SK-N-SH treated with all-trans-retinoic acid at 6 μM for 48 hours (cell line): ENCODE measurements at regions not wholly inside any gene's neighbourhood (a gene's known extent, or its start where the extent isn't known, plus 50 kb on each side); places are given as distances from the start of the nearest gene placed in this dataset.

Source experiments
- ATAC-seq: fragments of 200-7000 bp; cut with Tn5 transposase; 3 replicates; pipeline ENCODE4 v1.9.1; 2020; ENCODE audit warnings: mild to moderate bottlenecking, moderate library complexity
- ARNTL ChIP-seq: fragments of 450-650 bp; formaldehyde crosslinking; IDR thresholded peaks from 2 replicates; pipeline ENCODE4 v1.5.0; 2020; ENCODE audit warnings: low read depth, mild to moderate bottlenecking, moderate library complexity, borderline replicate concordance
- BACH2 ChIP-seq: fragments of 250-450 bp; sonication (Bioruptor Pico); IDR thresholded peaks from 2 replicates; pipeline ENCODE4 v1.9.0; 2021; ENCODE audit warnings: mild to moderate bottlenecking, borderline replicate concordance
- CSDC2 ChIP-seq: fragments of 250-450 bp; sonication (Bioruptor Pico); IDR thresholded peaks from 2 replicates; pipeline ENCODE4 v1.5.0; 2020; ENCODE audit warnings: mild to moderate bottlenecking, moderate library complexity
- ESRRG ChIP-seq: fragments of 250-450 bp; sonication (Bioruptor Pico); IDR thresholded peaks from 2 replicates; pipeline ENCODE4 v1.6.1; 2021; ENCODE audit warnings: mild to moderate bottlenecking
- GLIS3 ChIP-seq: fragments of 250-450 bp; sonication (Bioruptor Pico); IDR thresholded peaks from 2 replicates; pipeline ENCODE4 v1.5.0; 2020; ENCODE audit warnings: mild to moderate bottlenecking, moderate library complexity
- ISL1 ChIP-seq: fragments of 250-450 bp; sonication (Bioruptor Pico); IDR thresholded peaks from 2 replicates; pipeline ENCODE4 v2.1.2; 2022; ENCODE audit warnings: mild to moderate bottlenecking, moderate library complexity
- OSR1 ChIP-seq: fragments of 250-450 bp; sonication (Bioruptor Pico); IDR thresholded peaks from 2 replicates; pipeline ENCODE4 v1.8.0; 2022; ENCODE audit warnings: moderate library complexity, mild to moderate bottlenecking, inconsistent platforms
- PATZ1 ChIP-seq: fragments of 250-450 bp; sonication (Bioruptor Pico); IDR thresholded peaks from 2 replicates; pipeline ENCODE4 v1.8.0; 2020; ENCODE audit warnings: mild to moderate bottlenecking, moderate library complexity, borderline replicate concordance
- PPARA ChIP-seq: fragments of 250-450 bp; sonication (Bioruptor Pico); IDR thresholded peaks from 2 replicates; pipeline ENCODE4 v1.5.0; 2020; ENCODE audit warnings: mild to moderate bottlenecking, borderline replicate concordance
- RARB ChIP-seq: fragments of 250-450 bp; sonication (Bioruptor Pico); IDR thresholded peaks from 2 replicates; pipeline ENCODE4 v1.8.0; 2021; ENCODE audit warnings: mild to moderate bottlenecking, moderate library complexity
- SNAI2 ChIP-seq: fragments of 250-450 bp; sonication (Bioruptor Pico); IDR thresholded peaks from 2 replicates; pipeline ENCODE4 v1.5.0; 2020; ENCODE audit warnings: mild to moderate bottlenecking, moderate library complexity
- TCF4 ChIP-seq: fragments of 250-450 bp; sonication (Bioruptor Pico); IDR thresholded peaks from 2 replicates; pipeline ENCODE4 v1.8.0; 2021; ENCODE audit warnings: mild to moderate bottlenecking, moderate library complexity, borderline replicate concordance
- TOX ChIP-seq: fragments of 250-450 bp; sonication (Bioruptor Pico); IDR thresholded peaks from 2 replicates; pipeline ENCODE4 v1.8.0; 2021; ENCODE audit warnings: mild to moderate bottlenecking, moderate library complexity, borderline replicate concordance
- ZC3H10 ChIP-seq: fragments of 250-450 bp; sonication (Bioruptor Pico); IDR thresholded peaks from 2 replicates; pipeline ENCODE4 v1.5.1; 2021; ENCODE audit warnings: mild to moderate bottlenecking, moderate library complexity
- ZFP3 ChIP-seq: fragments of 250-450 bp; sonication (Bioruptor Pico); IDR thresholded peaks from 2 replicates; pipeline ENCODE4 v1.5.0; 2020; ENCODE audit warnings: mild to moderate bottlenecking, moderate library complexity
- ZFP30 ChIP-seq: fragments of 450-650 bp; formaldehyde crosslinking; IDR thresholded peaks from 2 replicates; pipeline ENCODE4 v1.5.0; 2022; ENCODE audit warnings: mild to moderate bottlenecking, moderate library complexity
- ZNF565 ChIP-seq: fragments of 450-650 bp; formaldehyde crosslinking; conservative IDR thresholded peaks from 2 replicates; pipeline ENCODE4 v1.5.0; 2020; ENCODE audit warnings: low read depth, mild to moderate bottlenecking, moderate library complexity
- ZNF8 ChIP-seq: fragments of 450-650 bp; formaldehyde crosslinking; IDR thresholded peaks from 2 replicates; pipeline ENCODE4 v1.5.0; 2020; ENCODE audit warnings: mild to moderate bottlenecking, moderate library complexity
- TF ChIP-seq, protein P1 (sequence below): fragments of 250-450 bp; sonication (Bioruptor Pico); IDR thresholded peaks from 2 replicates; pipeline ENCODE4 v1.5.1; 2020; ENCODE audit warnings: low read depth, mild to moderate bottlenecking, moderate library complexity
- TF ChIP-seq, protein P2 (sequence below): fragments of 250-450 bp; sonication (Bioruptor Pico); IDR thresholded peaks from 2 replicates; pipeline ENCODE4 v1.8.0; 2021; ENCODE audit warnings: low read depth, mild to moderate bottlenecking, moderate library complexity, borderline replicate concordance
- TF ChIP-seq, protein P3 (sequence below): fragments of 250-450 bp; sonication (Bioruptor Pico); IDR thresholded peaks from 2 replicates; pipeline ENCODE4 v1.5.1; 2021; ENCODE audit warnings: mild to moderate bottlenecking, moderate library complexity
- TF ChIP-seq, protein P4 (sequence below): fragments of 250-450 bp; sonication (Bioruptor Pico); IDR thresholded peaks from 2 replicates; pipeline ENCODE4 v1.5.0; 2020; ENCODE audit warnings: mild to moderate bottlenecking, moderate library complexity

DNA sequence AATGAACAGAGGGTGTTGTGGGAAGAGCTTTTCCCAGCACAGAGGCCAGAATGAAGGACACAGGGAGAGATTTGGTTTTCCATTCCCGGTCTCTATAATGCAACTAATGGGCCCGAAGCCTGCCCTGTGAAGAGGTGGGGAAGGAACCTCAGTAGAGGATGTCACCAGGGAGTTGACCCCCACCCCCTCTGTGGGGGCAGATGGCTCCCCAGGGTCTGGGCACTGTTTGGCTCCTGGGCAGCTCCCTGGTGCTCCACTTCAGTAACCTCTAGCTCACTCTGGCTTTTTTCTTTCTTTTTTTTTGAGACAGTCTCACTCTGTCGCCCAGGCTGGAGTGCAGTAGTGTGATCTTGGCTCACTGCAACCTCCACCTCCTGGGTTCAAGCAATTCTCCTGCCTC is 109.1 kb upstream of the DLG1 start:
- no peak for TF ChIP-seq ZC3H10 (CRISPR knock-in tag)
- TF ChIP-seq ZNF8 (CRISPR knock-in tag) = no peak
- no peak for TF ChIP-seq PPARA (CRISPR knock-in tag)
- TF ChIP-seq ESRRG (CRISPR knock-in tag) = no peak
- no peak; the same call in 2 of the 3 replicates for ATAC-seq

DNA sequence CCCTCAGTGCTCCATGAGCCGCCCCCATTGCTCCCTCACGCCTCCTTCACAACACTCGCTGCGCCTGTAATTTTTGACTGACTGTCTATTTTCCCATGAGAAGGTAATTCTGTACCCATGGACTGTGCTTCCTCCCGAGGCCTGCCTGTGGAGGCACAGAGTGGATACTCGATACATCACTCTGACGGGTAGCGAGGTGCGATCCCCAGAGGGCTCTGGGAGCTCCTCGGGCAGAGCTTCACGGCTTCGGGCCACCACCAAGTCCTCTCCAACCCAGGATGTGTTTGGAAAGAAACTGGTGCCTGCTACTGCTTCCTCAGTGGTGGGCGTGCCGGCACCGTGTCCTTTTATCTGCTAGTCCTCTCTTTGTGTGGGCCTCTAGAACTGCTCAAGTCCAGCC is 108.6 kb upstream of the DLG1 start:
- ATAC-seq = no peak
- TF ChIP-seq SNAI2 (no peak), ISL1 (CRISPR knock-in tag) (no peak), OSR1 (CRISPR knock-in tag) (no peak), PPARA (CRISPR knock-in tag) (no peak), ZFP30 (CRISPR knock-in tag) (no peak), TCF4 (CRISPR knock-in tag) (no peak), CSDC2 (no peak), GLIS3 (CRISPR knock-in tag) (no peak), ZC3H10 (CRISPR knock-in tag) (no peak), ZFP3 (CRISPR knock-in tag) (no peak), BACH2 (CRISPR knock-in tag) (no peak)
- TF ChIP-seq, protein P1, sequence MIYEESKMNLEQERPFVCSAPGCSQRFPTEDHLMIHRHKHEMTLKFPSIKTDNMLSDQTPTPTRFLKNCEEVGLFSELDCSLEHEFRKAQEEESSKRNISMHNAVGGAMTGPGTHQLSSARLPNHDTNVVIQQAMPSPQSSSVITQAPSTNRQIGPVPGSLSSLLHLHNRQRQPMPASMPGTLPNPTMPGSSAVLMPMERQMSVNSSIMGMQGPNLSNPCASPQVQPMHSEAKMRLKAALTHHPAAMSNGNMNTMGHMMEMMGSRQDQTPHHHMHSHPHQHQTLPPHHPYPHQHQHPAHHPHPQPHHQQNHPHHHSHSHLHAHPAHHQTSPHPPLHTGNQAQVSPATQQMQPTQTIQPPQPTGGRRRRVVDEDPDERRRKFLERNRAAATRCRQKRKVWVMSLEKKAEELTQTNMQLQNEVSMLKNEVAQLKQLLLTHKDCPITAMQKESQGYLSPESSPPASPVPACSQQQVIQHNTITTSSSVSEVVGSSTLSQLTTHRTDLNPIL (CRISPR knock-in tag) = no peak
- TF ChIP-seq, protein P2, sequence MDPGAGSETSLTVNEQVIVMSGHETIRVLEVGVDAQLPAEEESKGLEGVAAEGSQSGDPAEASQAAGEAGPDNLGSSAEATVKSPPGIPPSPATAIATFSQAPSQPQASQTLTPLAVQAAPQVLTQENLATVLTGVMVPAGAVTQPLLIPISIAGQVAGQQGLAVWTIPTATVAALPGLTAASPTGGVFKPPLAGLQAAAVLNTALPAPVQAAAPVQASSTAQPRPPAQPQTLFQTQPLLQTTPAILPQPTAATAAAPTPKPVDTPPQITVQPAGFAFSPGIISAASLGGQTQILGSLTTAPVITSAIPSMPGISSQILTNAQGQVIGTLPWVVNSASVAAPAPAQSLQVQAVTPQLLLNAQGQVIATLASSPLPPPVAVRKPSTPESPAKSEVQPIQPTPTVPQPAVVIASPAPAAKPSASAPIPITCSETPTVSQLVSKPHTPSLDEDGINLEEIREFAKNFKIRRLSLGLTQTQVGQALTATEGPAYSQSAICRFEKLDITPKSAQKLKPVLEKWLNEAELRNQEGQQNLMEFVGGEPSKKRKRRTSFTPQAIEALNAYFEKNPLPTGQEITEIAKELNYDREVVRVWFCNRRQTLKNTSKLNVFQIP (CRISPR knock-in tag) = no peak
- TF ChIP-seq, protein P3, sequence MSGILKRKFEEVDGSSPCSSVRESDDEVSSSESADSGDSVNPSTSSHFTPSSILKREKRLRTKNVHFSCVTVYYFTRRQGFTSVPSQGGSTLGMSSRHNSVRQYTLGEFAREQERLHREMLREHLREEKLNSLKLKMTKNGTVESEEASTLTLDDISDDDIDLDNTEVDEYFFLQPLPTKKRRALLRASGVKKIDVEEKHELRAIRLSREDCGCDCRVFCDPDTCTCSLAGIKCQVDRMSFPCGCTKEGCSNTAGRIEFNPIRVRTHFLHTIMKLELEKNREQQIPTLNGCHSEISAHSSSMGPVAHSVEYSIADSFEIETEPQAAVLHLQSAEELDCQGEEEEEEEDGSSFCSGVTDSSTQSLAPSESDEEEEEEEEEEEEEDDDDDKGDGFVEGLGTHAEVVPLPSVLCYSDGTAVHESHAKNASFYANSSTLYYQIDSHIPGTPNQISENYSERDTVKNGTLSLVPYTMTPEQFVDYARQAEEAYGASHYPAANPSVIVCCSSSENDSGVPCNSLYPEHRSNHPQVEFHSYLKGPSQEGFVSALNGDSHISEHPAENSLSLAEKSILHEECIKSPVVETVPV (CRISPR knock-in tag) = no peak

DNA sequence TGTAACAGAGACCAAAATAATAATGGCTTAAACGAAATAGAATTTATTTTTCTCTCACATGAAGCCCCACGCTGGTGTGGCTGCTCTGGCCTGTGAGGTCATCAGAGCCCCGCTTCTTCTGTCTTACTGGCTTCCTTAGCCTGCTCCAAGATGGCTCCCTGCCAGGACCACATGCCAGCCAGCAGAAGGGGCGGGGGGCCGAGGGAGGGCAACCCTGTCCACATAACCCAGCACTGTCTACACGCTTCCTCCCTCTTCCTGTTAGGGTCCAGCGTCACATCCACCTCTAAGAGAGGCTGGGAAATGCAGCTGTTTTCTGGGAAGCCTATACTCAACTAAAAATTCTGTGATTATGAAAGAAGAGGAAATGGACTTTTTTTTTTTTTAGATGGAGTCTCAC is 107.9 kb upstream of the DLG1 start:
- TF ChIP-seq PATZ1 (CRISPR knock-in tag) (no peak), RARB (CRISPR knock-in tag) (no peak), SNAI2 (no peak), CSDC2 (no peak), ZFP30 (CRISPR knock-in tag) (no peak), OSR1 (CRISPR knock-in tag) (no peak), ZNF565 (CRISPR knock-in tag) (no peak), ARNTL (CRISPR knock-in tag) (no peak), ESRRG (CRISPR knock-in tag) (no peak), TOX (no peak), GLIS3 (CRISPR knock-in tag) (no peak), ZC3H10 (CRISPR knock-in tag) (no peak), ISL1 (CRISPR knock-in tag) (no peak)
- TF ChIP-seq, protein P3 (CRISPR knock-in tag) = no peak
- TF ChIP-seq, protein P1 (CRISPR knock-in tag) = no peak
- TF ChIP-seq, protein P4, sequence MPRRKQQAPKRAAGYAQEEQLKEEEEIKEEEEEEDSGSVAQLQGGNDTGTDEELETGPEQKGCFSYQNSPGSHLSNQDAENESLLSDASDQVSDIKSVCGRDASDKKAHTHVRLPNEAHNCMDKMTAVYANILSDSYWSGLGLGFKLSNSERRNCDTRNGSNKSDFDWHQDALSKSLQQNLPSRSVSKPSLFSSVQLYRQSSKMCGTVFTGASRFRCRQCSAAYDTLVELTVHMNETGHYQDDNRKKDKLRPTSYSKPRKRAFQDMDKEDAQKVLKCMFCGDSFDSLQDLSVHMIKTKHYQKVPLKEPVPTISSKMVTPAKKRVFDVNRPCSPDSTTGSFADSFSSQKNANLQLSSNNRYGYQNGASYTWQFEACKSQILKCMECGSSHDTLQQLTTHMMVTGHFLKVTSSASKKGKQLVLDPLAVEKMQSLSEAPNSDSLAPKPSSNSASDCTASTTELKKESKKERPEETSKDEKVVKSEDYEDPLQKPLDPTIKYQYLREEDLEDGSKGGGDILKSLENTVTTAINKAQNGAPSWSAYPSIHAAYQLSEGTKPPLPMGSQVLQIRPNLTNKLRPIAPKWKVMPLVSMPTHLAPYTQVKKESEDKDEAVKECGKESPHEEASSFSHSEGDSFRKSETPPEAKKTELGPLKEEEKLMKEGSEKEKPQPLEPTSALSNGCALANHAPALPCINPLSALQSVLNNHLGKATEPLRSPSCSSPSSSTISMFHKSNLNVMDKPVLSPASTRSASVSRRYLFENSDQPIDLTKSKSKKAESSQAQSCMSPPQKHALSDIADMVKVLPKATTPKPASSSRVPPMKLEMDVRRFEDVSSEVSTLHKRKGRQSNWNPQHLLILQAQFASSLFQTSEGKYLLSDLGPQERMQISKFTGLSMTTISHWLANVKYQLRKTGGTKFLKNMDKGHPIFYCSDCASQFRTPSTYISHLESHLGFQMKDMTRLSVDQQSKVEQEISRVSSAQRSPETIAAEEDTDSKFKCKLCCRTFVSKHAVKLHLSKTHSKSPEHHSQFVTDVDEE = no peak
- peak; percentile 77 for ATAC-seq
